ENCODE measurements at regions not wholly inside any gene's neighbourhood (a gene's known extent, or its start where the extent isn't known, plus 50 kb on each side); places are given as distances from the start of the nearest gene placed in this dataset.

GRCh38 chr10:33542752-33543505 lies 208.5 kb upstream of the NRP1 start:
- no peak for TF ChIP-seq CTCF (conservative IDR thresholded peaks at IDR 0.05; ENCODE audit: low read depth, low read length)
- DNase-seq (ENCODE audit: low read depth), result no peak
- no peak overlapping the region for H3K4me3 ChIP-seq (ENCODE audit: low read depth, low read length)

- no peak for TF ChIP-seq CTCF (conservative IDR thresholded peaks at IDR 0.05; ENCODE audit: low read depth, low read length)
- no peak for DNase-seq (ENCODE audit: low read depth)
- H3K4me3 ChIP-seq (ENCODE audit: low read depth, low read length), result no peak overlapping the region
Observed at GRCh38 chr10:33539116-33539515, 204.6 kb upstream of the NRP1 start.

DNA sequence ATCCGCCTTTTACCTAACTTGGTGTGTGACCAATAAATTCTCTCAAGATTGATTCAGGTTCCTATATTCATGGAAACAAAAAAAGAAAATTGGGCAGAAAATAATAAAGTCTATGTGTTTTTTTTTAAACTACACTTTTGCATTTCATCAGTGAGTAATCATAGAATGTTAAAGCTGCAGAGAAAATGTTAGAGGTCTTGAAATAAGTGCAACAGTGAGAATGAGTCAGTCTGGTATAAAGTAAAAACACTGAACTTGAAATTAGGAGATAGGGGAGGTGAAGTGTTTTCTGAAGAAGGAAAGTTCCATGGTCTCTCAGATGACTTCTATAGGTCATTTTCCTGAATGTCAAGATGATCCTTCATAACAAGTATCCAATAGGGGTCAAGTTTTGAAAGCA lies 202.6 kb upstream of the NRP1 start:
- no peak for TF ChIP-seq CTCF (conservative IDR thresholded peaks at IDR 0.05; ENCODE audit: low read depth, low read length)
- DNase-seq (ENCODE audit: low read depth), result peak; percentile 53
- H3K4me3 ChIP-seq (ENCODE audit: low read depth, low read length), result no peak overlapping the region

DNA sequence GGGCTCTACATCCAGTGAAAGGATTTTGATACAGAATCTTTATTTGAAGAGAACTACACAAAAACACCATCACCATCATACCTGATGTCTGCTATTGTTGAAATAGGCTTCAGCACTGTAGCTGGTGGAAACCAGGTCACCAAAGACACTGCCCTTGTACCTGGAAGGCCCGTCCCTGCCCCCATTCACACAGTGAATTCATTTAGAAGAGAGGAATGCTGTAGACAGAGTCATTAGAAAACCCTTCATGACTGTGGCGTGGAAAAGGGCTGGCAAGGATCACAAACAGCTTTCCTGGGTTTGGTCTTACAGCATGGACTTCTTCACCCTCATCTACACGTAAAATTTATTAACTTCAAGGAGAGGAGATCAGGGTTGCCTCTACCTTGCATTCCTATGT lies 202.0 kb upstream of the NRP1 start:
- H3K4me3 ChIP-seq (ENCODE audit: low read depth, low read length), result no peak overlapping the region
- no peak for DNase-seq (ENCODE audit: low read depth)
- TF ChIP-seq CTCF (conservative IDR thresholded peaks at IDR 0.05; ENCODE audit: low read depth, low read length), result no peak

DNA sequence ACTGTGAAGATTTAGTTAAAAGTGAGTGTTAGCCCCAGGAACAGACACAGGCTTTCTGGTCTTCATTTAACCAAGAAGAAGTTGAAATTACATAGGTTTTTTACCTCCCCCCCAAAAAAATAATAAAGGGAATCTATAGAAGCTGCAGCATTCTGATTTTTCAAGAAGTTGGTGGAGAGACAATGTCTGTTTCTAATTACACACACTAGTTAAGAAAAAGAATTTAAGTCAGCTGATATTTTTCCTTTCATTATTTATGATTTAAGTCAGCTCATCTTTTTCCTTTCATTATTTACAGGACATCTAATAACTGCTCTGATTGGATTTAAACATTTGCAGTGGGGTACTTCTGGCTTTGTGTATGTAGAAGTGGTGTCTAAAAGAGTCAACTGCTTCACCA lies 201.4 kb upstream of the NRP1 start:
- no peak for DNase-seq (ENCODE audit: low read depth)
- TF ChIP-seq CTCF (conservative IDR thresholded peaks at IDR 0.05; ENCODE audit: low read depth, low read length), result no peak
- no peak overlapping the region for H3K4me3 ChIP-seq (ENCODE audit: low read depth, low read length)

DNA sequence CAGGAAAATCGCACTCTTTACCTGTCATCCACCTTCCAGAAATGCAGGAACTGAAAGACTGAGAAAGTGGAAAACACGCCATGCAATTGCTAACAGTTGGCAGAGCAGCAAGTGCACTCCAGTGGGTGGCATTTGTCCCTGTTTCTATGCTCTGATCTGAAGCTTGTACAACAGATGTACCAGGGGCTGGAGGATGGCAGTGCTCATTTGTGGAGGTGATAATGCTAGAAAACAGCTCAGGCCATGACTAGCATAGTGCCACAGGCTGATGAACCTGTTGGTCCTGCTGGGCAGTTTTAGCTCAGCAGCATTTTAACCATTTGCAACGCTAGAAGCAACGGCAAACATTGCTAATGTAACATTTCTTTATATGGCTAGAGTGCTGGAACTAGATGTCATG lies 199.9 kb upstream of the NRP1 start:
- DNase-seq (ENCODE audit: low read depth), result no peak
- no peak for TF ChIP-seq CTCF (conservative IDR thresholded peaks at IDR 0.05; ENCODE audit: low read depth, low read length)
- no peak overlapping the region for H3K4me3 ChIP-seq (ENCODE audit: low read depth, low read length)

DNA sequence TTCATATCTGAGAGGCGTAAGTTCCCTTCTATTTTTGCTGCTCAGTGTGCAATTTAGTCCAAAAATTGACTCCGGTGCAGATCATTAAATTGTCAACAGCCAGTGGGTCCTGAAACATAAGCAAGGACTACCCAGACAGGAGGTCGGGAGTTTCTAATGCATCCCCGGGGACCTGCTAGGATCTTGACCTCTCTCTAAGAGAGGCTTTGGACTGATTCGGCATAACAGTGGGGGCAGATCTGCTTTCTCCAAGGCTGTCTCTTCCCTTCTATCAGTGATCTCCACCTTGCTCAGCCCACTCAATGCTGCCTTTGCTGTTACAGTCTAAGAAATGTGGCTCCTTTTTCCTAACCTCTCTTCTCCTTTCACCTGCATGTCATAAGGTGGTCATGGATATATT lies 199.1 kb upstream of the NRP1 start:
- H3K4me3 ChIP-seq (ENCODE audit: low read depth, low read length), result no peak overlapping the region
- DNase-seq (ENCODE audit: low read depth), result no peak
- no peak for TF ChIP-seq CTCF (conservative IDR thresholded peaks at IDR 0.05; ENCODE audit: low read depth, low read length)
